Peyer's patch (tissue), 4 donors: ENCODE measurements at regions not wholly inside any gene's neighbourhood (a gene's known extent, or its start where the extent isn't known, plus 50 kb on each side); places are given as distances from the start of the nearest gene placed in this dataset.

Source experiments
- POLR2A ChIP-seq, 2 donors: fragments of 450-650 bp; IDR thresholded peaks; one replicate each; pipeline ENCODE4 v1.5.1; 2017; ENCODE audit warnings: antibody characterized with exemption in 2 of 2, mild to moderate bottlenecking in 2 of 2, moderate library complexity in 2 of 2
- TF ChIP-seq, protein P1 (sequence below), 6 experiments: fragments of 450-650 bp in 4 of 6; fragments of 200-600 bp in 2 of 6; sonication (generic) in 1 of 6; IDR thresholded peaks; one replicate each; pipeline ENCODE4 v1.5.1; 2017 to 2019; ENCODE audit warnings: antibody characterized with exemption in 6 of 6, mild to moderate bottlenecking in 3 of 6, moderate library complexity in 1 of 6

DNA sequence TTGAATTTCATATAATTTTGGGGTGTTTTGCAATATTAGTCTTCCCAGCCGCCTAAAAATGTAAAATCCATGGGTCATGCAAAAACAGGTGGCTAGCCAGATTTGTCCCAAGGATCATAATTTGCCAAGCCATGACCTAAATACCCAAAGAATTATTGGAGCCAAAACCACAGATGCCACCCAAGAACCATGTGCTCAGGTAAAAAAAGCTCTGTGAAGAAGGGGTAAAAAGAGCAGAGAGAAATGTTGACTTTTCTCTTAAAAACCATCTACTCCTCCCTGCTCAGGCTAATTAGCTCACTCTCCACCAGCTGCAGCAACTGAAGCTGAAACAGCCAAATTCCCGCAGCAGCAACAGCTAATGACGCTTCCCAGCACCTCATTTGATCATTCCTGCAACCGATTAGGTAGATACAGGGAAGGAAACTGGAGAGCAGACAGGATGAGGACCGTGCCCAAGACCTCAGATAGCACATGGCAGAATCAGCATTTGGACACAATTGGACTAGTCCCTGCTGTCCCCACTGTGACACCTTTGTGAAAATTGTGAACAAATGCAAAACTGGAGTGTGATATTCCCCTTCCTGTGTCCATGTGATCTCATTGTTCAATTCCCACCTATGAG lies 107.9 kb upstream of the NXT1 start:
- TF ChIP-seq, protein P1, sequence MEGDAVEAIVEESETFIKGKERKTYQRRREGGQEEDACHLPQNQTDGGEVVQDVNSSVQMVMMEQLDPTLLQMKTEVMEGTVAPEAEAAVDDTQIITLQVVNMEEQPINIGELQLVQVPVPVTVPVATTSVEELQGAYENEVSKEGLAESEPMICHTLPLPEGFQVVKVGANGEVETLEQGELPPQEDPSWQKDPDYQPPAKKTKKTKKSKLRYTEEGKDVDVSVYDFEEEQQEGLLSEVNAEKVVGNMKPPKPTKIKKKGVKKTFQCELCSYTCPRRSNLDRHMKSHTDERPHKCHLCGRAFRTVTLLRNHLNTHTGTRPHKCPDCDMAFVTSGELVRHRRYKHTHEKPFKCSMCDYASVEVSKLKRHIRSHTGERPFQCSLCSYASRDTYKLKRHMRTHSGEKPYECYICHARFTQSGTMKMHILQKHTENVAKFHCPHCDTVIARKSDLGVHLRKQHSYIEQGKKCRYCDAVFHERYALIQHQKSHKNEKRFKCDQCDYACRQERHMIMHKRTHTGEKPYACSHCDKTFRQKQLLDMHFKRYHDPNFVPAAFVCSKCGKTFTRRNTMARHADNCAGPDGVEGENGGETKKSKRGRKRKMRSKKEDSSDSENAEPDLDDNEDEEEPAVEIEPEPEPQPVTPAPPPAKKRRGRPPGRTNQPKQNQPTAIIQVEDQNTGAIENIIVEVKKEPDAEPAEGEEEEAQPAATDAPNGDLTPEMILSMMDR (IDR thresholded peaks at IDR 0.05) = no peak
- no peak for TF ChIP-seq POLR2A (IDR thresholded peaks at IDR 0.05)
